Ascending aorta (tissue), 2 donors: ENCODE measurements at regions not wholly inside any gene's neighbourhood (a gene's known extent, or its start where the extent isn't known, plus 50 kb on each side); places are given as distances from the start of the nearest gene placed in this dataset.

ENCODE experiments used
- DNase-seq, 2 donors: peaks; one replicate each; pipeline ENCODE4 v3.0.0-alpha.2; 2019; ENCODE audit warnings: low spot score in 2 of 2
- H3K27ac ChIP-seq, 2 donors: fragments of 200-600 bp; sonication (generic); one replicate each; pipeline ENCODE4 v1.5.1; 2016 to 2017; ENCODE audit warnings: mild to moderate bottlenecking in 1 of 2
- H3K27me3 ChIP-seq: fragments of 200-600 bp; sonication (generic); one replicate; pipeline ENCODE4 v1.5.1; 2017
- H3K36me3 ChIP-seq, 2 donors: fragments of 200-600 bp; sonication (generic); one replicate each; pipeline ENCODE4 v1.5.1; 2016
- H3K4me1 ChIP-seq, 2 donors: fragments of 200-600 bp; sonication (generic); one replicate each; pipeline ENCODE4 v1.5.1; 2016 to 2017; ENCODE audit warnings: mild to moderate bottlenecking in 1 of 2
- H3K4me3 ChIP-seq, 2 donors: fragments of 200-600 bp; sonication (generic); one replicate each; pipeline ENCODE4 v1.5.1; 2016 to 2017; ENCODE audit warnings: mild to moderate bottlenecking in 1 of 2
- H3K9me3 ChIP-seq, 2 donors: fragments of 200-600 bp; sonication (generic); one replicate each; pipeline ENCODE4 v1.5.1; 2016
- intact Hi-C: fragments of 100-400 bp; cut with DNase I; formaldehyde crosslinking; loops from one replicate; pipeline ENCODE4 v1.15.1; 2023
- TF ChIP-seq, protein P1 (sequence below), 3 experiments: fragments of 200-600 bp in 2 of 3; fragments of 450-650 bp in 1 of 3; sonication (generic) in 2 of 3; IDR thresholded peaks; one replicate each; pipeline ENCODE4 v1.5.1; 2016 to 2019; ENCODE audit warnings: antibody characterized with exemption in 3 of 3, mild to moderate bottlenecking in 1 of 3, moderate library complexity in 1 of 3

DNA sequence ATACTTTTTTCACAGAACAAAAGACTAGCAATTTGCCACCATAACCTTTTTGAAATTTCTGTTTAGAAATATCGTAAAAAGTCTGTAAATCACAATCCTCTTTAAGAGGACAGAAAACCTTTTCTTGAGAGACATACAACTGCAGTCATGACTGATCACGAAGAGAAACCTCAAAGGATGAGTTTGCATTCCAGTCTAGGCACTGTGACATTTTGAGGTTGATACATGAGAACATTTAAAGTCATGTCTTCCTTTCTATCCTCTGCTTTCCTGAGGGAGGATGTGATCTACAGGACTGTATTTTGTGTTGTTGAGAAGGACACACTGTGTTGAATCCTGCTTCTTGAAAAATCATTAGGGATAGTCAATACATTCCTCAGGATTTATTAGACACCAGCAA lies 476.7 kb upstream of the CCDC179 start:
- Histone ChIP-seq H3K27me3 (no peaks in the 10 kb centered on the region), H3K4me3 (no peak overlapping the region), H3K36me3 (no peaks in the 10 kb centered on the region), H3K9me3 (no peaks in the 10 kb centered on the region), H3K27ac (no peak overlapping the region), H3K4me1 (no peaks in the 10 kb centered on the region)
- TF ChIP-seq, protein P1, sequence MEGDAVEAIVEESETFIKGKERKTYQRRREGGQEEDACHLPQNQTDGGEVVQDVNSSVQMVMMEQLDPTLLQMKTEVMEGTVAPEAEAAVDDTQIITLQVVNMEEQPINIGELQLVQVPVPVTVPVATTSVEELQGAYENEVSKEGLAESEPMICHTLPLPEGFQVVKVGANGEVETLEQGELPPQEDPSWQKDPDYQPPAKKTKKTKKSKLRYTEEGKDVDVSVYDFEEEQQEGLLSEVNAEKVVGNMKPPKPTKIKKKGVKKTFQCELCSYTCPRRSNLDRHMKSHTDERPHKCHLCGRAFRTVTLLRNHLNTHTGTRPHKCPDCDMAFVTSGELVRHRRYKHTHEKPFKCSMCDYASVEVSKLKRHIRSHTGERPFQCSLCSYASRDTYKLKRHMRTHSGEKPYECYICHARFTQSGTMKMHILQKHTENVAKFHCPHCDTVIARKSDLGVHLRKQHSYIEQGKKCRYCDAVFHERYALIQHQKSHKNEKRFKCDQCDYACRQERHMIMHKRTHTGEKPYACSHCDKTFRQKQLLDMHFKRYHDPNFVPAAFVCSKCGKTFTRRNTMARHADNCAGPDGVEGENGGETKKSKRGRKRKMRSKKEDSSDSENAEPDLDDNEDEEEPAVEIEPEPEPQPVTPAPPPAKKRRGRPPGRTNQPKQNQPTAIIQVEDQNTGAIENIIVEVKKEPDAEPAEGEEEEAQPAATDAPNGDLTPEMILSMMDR (IDR thresholded peaks at IDR 0.05), result no peak
- no peak for DNase-seq
- intact Hi-C loops, result no loop called here

DNA sequence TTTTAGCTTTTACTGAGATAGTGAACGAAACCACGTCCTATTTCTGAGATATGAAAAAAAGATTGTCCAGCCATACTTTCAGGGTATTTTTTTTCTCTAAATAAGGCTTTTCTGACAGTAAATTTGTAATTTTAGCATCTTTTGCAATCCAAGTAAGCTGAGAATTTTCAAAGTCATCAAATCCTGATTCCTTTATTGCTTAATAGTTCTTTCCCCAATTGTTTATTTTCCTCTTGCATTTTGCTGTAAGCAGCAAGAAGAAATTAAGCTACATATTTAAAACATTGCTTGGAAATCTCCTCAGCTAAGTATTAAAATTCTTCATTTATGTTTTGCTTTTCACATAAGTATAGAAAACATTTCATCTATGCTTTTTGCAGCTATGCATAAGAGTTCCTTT lies 493.3 kb upstream of the CCDC179 start:
- Histone ChIP-seq H3K27me3 (no peaks in the 10 kb centered on the region), H3K4me3 (no peak overlapping the region), H3K4me1 (no peaks in the 10 kb centered on the region), H3K9me3 (no peaks in the 10 kb centered on the region), H3K27ac (no peak overlapping the region), H3K36me3 (no peaks in the 10 kb centered on the region)
- no peak for DNase-seq
- TF ChIP-seq, protein P1 (IDR thresholded peaks at IDR 0.05), result no peak
- intact Hi-C loops, result no loop called here

DNA sequence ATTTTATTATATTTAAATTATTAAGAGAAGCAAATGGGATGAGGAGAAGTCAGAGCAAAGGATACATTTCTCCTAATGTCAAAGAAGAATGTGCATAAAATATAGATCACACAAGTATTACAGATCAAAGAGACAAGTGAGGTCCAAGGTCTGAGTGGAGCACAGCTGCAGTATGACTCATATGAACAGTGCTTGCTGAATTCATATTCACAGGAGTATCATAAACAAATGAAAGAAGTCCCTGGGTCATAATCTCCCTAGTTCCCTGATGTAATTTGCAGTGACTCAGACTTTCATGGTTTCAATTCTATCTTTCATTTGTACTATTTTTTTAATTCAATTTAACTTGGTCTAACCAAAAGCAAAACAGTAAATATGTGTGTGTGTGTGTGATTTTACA lies 499.0 kb upstream of the CCDC179 start:
- Histone ChIP-seq H3K4me3 (no peak overlapping the region), H3K27ac (no peak overlapping the region), H3K9me3 (no peaks in the 10 kb centered on the region), H3K36me3 (no peaks in the 10 kb centered on the region), H3K27me3 (no peaks in the 10 kb centered on the region), H3K4me1 (no peaks in the 10 kb centered on the region)
- TF ChIP-seq, protein P1 (IDR thresholded peaks at IDR 0.05), result no peak
- intact Hi-C loops, result no loop called here
- DNase-seq, result no peak

DNA sequence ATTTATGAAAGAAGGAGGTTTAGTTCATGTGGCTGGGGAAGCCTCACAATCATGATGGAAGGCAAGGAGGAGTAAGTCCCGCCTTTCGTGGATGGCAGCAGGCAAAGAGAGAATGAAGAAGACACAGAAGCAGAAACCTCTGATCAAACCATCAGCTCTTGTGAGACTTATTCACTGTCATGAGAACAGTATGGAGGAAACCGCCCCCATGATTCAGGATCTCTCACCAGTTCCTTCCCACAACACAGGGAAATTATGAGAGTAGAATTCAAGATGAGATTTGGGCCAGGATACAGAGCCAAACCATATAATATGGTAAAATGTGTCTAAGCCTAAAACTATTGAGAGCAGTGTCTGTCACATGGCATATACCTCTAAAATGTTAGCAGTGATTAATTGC lies 503.8 kb upstream of the CCDC179 start:
- TF ChIP-seq, protein P1 (IDR thresholded peaks at IDR 0.05), result no peak
- intact Hi-C loops, result no loop called here
- Histone ChIP-seq H3K27ac (no peak overlapping the region), H3K4me3 (no peak overlapping the region), H3K9me3 (no peaks in the 10 kb centered on the region), H3K27me3 (no peaks in the 10 kb centered on the region), H3K4me1 (no peaks in the 10 kb centered on the region), H3K36me3 (no peaks in the 10 kb centered on the region)
- DNase-seq, result no peak

DNA sequence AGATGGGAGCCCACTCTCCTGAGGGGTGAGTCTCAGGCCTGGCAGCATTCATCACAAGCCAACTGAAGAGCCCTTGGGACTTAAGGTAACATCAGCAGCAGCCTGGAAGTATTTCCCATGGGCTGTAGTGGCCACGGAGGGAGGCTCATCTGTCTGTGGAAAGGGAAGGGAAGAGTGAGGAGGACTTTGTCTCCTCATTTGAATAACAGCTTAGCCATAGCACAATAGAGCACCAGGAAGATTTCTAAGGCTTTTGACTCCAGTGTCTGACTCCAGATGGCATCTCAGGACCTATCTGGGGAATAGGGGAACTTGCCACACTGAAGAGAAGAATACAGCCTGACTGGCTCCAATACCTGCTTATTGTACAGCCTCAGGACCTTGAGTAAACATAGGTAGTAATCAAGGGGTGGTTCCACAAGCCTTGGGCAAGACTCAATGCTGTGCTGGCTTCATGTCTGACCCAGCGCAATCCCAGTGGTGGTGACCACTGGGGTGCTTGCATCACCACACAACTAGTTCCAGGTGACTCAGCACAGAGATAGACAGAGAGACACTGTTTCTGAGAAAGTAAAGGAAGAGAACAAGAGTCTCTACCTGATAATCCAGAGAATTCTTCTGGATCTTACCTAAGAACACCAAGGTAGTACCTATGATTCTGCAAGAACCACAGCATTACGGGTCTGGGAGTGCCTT lies 510.5 kb upstream of the CCDC179 start:
- TF ChIP-seq, protein P1 (IDR thresholded peaks at IDR 0.05), result no peak
- Histone ChIP-seq H3K27me3 (no peaks in the 10 kb centered on the region), H3K4me3 (no peak overlapping the region), H3K27ac (no peak overlapping the region), H3K36me3 (no peaks in the 10 kb centered on the region), H3K4me1 (no peaks in the 10 kb centered on the region), H3K9me3 (no peaks in the 10 kb centered on the region)
- intact Hi-C loops, result no loop called here
- DNase-seq, result no peak

DNA sequence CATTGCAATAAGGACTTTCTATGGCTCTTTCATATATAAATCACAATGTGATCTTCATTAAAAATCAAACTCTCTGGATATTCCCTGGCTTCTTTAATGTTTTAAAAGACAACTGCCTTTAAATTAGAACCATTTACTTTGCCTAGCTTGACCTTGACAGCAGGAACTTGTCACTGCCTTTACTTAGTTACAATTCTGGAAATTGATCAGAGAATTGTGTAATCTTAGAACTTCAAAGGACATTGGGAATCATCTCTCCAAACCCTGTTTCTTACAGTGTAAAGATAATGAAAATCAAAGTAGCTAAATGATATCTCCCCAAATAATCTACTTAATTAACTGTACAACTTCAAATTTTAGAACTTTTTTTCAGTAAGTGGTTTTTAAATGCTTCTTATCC lies 517.6 kb upstream of the CCDC179 start:
- no peak for DNase-seq
- TF ChIP-seq, protein P1 (IDR thresholded peaks at IDR 0.05), result no peak
- H3K4me1 ChIP-seq, result no peaks in the 10 kb centered on the region
- H3K36me3 ChIP-seq, result no peaks in the 10 kb centered on the region
- H3K27ac ChIP-seq, result no peak overlapping the region
- no peak overlapping the region for H3K4me3 ChIP-seq
- no peaks in the 10 kb centered on the region for H3K9me3 ChIP-seq
- no peaks in the 10 kb centered on the region for H3K27me3 ChIP-seq
- intact Hi-C loops, result no loop called here
